Mammary epithelial cell (primary cell): ENCODE measurements at regions not wholly inside any gene's neighbourhood (a gene's known extent, or its start where the extent isn't known, plus 50 kb on each side); places are given as distances from the start of the nearest gene placed in this dataset.

Source experiments
- CTCF ChIP-seq, 2 donors: IDR thresholded peaks in 1 of 2; conservative IDR thresholded peaks in 1 of 2; 2 replicates each; pipeline ENCODE4 v1.5.1; 2011 to 2012; ENCODE audit warnings: inconsistent platforms in 2 of 2, low read length in 2 of 2, mild to moderate bottlenecking in 2 of 2, control low read depth in 1 of 2, low read depth in 1 of 2; ENCODE audit not compliant: insufficient read depth in 1 of 2; ENCODE audit errors: extremely low read depth in 1 of 2
- EZH2 ChIP-seq: IDR thresholded peaks from 2 replicates; pipeline ENCODE4 v1.6.1; 2012; ENCODE audit warnings: low read length, inconsistent platforms, borderline replicate concordance

DNA sequence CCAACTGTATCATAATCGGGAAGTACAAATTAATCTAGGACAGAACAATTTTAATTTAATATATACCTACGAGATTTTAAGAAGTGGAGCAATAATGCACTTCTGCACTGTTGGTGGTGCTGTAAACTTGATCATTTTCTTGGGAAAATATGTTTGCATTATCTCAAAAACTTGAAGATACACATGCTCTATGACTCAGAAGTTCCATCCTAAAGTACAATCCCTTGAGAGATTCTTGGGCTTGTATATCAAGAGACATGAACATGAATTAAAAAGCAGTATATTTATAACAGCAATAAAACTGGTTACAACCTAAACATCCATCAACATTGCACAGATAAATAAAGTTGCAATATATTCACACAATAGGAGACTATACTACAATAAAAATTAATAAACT lies 168.8 kb downstream of the CLCN4 start:
- no peak for TF ChIP-seq CTCF (conservative IDR thresholded peaks at IDR 0.05 in 1 of 2, IDR thresholded peaks at IDR 0.05 in 1 of 2; ENCODE audit: extremely low read depth in 1 of 2, insufficient read depth in 1 of 2, low read depth in 1 of 2, low read length in 2 of 2)
- no peak for TF ChIP-seq EZH2
